HG02588 (cell line): ENCODE measurements at regions not wholly inside any gene's neighbourhood (a gene's known extent, or its start where the extent isn't known, plus 50 kb on each side); places are given as distances from the start of the nearest gene placed in this dataset.

Experiments used
- ATAC-seq: cut with Tn5 transposase; IDR thresholded peaks from one replicate; pipeline ENCODE4 v1.9.1; 2021; ENCODE audit warnings: mild to moderate bottlenecking, moderate library complexity; ENCODE audit not compliant: unreplicated experiment

- no peak for ATAC-seq
Measured at GRCh38 chr16:65500919-65501318, 379.1 kb upstream of the CDH11 start.

GRCh38 chr16:65500007-65500406 lies 378.1 kb upstream of the CDH11 start:
- ATAC-seq: no peak

DNA sequence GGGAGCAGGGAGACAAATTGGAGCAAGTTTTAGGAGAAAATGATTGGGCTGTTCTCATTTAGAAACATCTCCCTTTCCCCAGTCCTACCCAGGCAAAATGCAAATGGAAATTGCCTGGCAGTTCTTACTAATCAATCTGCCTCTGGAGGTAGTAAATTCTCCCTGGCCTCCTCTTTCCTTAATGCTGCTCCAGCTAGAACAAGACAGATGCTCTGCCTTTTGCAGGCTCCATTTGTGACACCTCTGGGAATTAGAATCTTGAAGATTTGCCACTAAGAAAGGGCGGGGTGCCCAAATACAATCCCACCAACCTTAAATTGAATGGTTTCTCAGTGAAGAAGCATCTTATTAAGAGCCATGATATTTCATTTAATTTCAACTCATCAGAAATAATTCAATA lies 377.7 kb upstream of the CDH11 start:
- no peak for ATAC-seq

GRCh38 chr16:65497571-65497970 lies 375.7 kb upstream of the CDH11 start:
- ATAC-seq: no peak

DNA sequence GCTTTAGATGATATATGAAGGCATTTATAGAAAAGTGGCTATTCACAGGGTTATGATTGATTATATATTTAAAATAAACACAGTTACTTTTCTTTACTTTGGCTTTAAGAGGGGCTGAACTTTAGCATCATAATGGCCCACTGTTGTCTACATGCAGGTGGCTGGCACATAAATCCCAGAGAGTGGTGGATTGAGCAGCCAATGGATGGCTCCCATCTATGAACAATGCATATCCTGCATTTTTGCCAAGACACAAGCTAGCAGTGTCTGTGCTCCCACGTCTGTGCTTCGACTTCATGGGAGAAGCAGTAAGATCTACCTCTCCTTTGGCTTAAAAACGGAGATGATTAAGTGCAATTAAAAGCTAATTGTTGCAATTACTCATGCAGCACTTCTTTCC lies 373.2 kb upstream of the CDH11 start:
- ATAC-seq: no peak

DNA sequence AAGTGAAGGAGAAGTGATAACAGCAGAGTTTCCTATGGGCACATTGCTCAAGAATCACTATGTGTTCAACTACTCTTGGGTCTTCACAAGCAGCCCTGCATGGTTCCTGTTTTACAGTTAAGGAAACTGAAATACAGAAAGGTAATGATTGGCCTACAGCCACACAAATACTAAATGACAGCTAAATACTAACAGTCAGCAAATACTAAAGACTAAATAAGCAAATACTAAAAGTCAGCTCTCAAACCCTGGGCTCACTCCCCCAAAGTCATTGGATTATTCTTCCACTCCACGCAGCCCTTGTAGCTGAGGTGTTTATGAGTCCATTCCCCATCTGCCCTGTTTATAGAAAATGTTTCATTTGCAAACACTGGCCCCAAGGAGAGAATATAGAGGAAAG lies 372.7 kb upstream of the CDH11 start:
- no peak for ATAC-seq

DNA sequence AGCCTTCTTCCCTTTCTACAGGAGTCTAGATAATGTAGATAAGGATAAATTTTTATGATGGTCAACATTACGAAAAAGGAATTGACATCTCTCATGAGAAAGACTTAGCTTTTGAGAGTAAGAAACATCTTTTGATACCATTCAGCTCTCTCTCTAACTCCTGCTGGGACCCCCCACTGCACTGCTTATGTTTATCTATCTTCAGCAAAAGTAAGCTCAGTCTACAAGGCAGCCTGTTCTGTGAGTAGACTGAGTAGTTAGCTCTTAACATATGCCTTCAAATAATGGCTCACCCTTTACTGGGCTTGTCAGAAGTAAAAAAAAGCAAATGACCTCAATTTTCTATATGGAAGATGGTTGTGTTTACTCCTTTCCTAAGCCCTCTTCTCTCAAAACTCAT lies 372.2 kb upstream of the CDH11 start:
- no peak for ATAC-seq

DNA sequence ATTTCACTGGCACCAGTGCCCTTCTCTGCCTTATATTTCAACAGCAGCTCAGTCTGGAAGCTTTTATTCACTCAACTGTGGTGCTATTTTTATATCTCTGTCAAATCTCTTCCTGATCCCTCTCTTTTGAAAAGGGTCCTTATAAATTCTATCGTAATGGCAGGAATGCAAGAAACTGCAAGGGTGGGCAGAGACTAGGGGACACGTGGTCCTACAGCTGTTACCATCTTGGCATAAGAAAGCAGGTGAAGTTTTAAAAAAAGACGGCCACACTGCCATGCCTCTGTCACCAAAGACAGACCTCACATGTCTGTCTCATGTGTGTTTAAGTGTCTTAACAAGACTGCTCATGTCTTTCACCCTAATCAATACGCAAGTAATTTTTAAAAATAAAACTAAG lies 368.4 kb upstream of the CDH11 start:
- ATAC-seq: no peak

- ATAC-seq: no peak
Measured at GRCh38 chr16:65489531-65490023, 367.7 kb upstream of the CDH11 start.

- ATAC-seq: no peak
Measured at GRCh38 chr16:65487231-65487630, 365.4 kb upstream of the CDH11 start.

DNA sequence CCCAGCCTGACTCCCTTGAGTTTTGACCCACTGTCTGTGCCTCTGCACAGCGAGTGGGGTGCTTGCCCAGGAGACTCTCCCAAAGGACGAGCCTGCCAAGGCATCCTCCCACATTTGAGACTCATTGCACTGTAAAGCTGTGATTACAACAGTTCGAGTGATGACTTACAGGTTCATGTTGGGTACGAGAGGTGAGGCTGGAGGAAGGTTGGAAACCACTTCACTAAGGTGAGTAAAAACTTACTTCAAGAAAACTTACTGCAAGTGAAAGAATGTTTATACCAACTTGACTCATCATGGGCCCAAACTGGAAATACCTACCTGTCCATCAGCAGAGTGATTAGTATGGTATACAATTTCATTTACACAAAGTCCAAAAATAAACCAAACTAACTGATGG lies 360.1 kb upstream of the CDH11 start:
- ATAC-seq: no peak

DNA sequence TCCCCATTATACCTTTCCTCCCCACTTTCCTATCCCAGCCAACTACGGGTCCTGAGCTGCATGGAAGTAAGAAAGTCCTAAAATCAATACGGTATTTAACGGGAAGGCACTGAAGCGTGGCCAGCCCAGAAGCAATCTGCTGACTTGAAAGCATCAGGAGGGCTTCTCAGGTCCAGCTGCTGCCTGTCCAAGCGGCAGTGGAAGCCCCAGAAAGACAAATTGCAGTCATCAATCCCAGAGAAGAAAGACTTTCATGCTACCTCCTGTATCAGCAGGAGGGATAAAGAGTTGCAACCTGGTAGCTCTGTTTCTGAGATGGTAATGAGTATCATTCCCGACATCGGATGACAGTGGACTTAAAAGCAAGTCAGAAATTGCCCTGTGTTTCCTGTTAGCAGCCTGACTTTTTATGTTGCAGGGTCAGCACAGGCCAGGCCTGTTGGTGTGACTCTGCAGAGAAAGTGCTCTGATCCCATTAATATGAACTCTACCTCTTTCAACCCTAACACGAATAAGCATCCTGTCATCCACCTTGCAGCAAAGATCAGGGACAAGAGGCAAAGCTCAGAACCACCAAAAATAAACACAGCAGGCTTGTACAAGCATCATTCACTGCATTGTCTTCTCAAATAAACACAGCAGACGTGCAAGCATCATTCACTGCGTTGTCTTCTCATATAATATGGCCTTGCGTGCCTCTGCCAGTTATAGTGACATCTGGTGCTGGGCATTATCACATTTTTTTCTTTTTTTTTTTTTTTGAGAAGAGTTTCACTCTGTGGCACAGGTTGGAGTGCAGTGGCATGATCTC lies 358.6 kb upstream of the CDH11 start:
- no peak for ATAC-seq

DNA sequence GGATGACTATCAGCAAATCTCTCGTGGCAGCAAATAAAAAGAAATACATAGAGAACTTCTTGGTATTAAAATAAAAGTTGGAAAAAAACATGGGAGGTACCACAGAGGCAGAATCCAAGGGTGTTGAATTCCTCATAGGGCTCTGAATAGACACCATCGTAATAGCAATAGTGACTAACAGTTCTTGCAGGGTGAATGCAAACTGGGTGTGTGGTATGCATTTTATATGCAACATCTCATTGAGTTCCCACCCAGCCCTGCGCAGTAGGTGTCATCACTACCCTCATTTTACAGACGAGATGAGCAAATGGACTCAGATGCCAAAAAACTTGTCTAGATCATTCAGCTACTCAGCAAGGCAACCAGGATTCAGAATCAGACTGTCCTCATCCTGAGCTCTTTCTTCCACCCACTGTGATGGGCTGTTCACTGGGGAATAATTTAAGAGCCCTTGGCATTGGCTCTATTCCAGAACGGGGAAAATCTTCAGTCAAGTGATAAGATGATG lies 354.6 kb upstream of the CDH11 start:
- ATAC-seq: no peak

GRCh38 chr16:65473699-65474098 lies 351.8 kb upstream of the CDH11 start:
- ATAC-seq: no peak

GRCh38 chr16:65469116-65469515 lies 347.3 kb upstream of the CDH11 start:
- no peak for ATAC-seq

DNA sequence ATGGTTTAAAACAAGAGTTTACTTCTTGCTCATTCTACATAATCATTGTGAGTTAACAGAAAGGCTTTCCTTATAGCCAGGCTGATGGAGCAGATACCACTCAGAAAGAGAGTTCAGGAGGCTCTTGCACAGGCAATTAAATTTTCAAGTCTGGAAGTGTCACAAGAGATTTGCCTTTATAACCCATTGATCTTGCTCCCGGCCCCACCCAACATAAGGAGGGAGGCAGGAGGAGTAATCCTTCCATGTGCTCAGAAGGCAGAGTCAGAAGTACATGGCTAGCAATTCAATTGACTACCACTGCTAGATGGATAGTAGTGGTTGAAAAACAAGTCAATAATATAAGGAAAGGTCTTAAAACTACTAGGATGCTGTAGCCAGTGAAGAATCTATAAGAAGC lies 346.3 kb upstream of the CDH11 start:
- no peak for ATAC-seq

DNA sequence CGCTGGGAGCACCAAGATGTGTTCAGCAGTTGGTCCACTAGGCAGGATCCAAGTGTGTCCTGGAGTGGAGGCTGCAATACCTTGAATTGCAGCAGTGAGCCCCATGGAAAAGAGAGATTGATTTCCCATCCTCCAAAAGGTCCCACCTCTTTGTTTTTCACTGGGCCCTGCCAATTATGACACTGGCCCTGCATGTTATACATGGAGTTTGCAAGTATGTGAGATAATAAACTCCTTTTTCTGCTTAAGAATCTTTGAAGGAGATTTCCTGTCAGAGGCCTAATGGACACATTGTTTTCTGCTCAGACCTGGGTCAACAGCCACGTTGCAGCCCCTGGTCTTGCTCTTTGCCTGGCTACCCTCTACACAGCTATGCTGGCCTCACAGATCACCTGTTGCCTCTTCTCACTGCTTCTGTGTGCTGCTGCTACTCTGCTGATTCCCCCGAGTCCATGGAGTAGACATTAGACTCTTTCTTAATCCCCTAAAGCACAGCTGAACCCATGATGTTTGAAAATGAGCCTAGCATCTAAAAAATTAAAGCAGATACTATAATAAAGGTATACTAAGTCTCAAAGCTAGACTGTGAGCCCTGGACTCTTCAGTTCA lies 341.9 kb upstream of the CDH11 start:
- no peak for ATAC-seq

- no peak for ATAC-seq
Measured at GRCh38 chr16:65457084-65457483, 335.2 kb upstream of the CDH11 start.

- ATAC-seq: no peak
Measured at GRCh38 chr16:65455761-65456160, 333.9 kb upstream of the CDH11 start.

GRCh38 chr16:65453646-65454045 lies 331.8 kb upstream of the CDH11 start:
- ATAC-seq: no peak

- ATAC-seq: no peak
Measured at GRCh38 chr16:65449526-65449925, 327.7 kb upstream of the CDH11 start.

- no peak for ATAC-seq
Measured at GRCh38 chr16:65446427-65446826, 324.6 kb upstream of the CDH11 start.
